PC-9 (cell line): ENCODE measurements at regions not wholly inside any gene's neighbourhood (a gene's known extent, or its start where the extent isn't known, plus 50 kb on each side); places are given as distances from the start of the nearest gene placed in this dataset.

Experiments used
- BruUV-seq: library from RNA; stranded (reverse); fragments of 400-500 nt; replicated peaks from 2 replicates; lab custom pipeline; 2021; lab: Mats Ljungman, UMichigan
- CTCF ChIA-PET: fragments of 300-600 bp; sonication (Branson Sonifier 250); formaldehyde crosslinking; loops from one replicate; lab custom pipeline; 2022; ENCODE audit warnings: antibody characterized with exemption; lab: Charles Lee
- POLR2A ChIA-PET: fragments of 300-600 bp; sonication (Branson Sonifier 250); formaldehyde crosslinking; loops from one replicate; lab custom pipeline; 2022; ENCODE audit warnings: antibody characterized with exemption; ENCODE audit not compliant: unreplicated experiment; lab: Charles Lee
- DNase-seq, 2 experiments: peaks; one replicate each; pipeline versions ENCODE4 v3.0.0 to v3.0.0-alpha.2; 2015 to 2022; ENCODE audit warnings: mixed read lengths in 1 of 2
- H2AFZ ChIP-seq: fragments of 200-600 bp; sonication (generic); 2 replicates; pipeline ENCODE4 v1.8.1; 2017; ENCODE audit warnings: antibody characterized with exemption
- H3F3A ChIP-seq: fragments of 200-600 bp; sonication (generic); 2 replicates; pipeline ENCODE4 v1.8.1; 2017; ENCODE audit warnings: antibody characterized with exemption, mild to moderate bottlenecking, low read depth; ENCODE audit not compliant: insufficient read depth
- H3K27ac ChIP-seq: fragments of 200-600 bp; sonication (generic); 2 replicates; pipeline ENCODE4 v1.6.1; 2016; ENCODE audit warnings: mixed run types
- H3K27me3 ChIP-seq: fragments of 200-600 bp; sonication (generic); 2 replicates; pipeline ENCODE4 v1.6.1; 2016; ENCODE audit warnings: low read depth, mixed run types; ENCODE audit not compliant: insufficient read depth
- H3K36me3 ChIP-seq: fragments of 200-600 bp; sonication (generic); 2 replicates; pipeline ENCODE4 v1.6.1; 2016; ENCODE audit warnings: low read depth, mixed run types
- H3K4me1 ChIP-seq: fragments of 200-600 bp; sonication (generic); replicated peaks from 2 replicates; pipeline ENCODE4 v1.6.1; 2016; ENCODE audit warnings: mixed run types; ENCODE audit not compliant: insufficient read depth
- H3K4me2 ChIP-seq: fragments of 200-600 bp; sonication (generic); 2 replicates; pipeline ENCODE4 v1.6.1; 2017; ENCODE audit warnings: mixed run types
- H3K4me3 ChIP-seq: fragments of 200-600 bp; sonication (generic); 2 replicates; pipeline ENCODE4 v1.6.1; 2016; ENCODE audit warnings: mixed run types
- H3K79me2 ChIP-seq: fragments of 200-600 bp; sonication (generic); 2 replicates; pipeline ENCODE4 v1.6.1; 2017; ENCODE audit warnings: low read depth, mixed run types
- H3K9me2 ChIP-seq: fragments of 200-600 bp; sonication (generic); 2 replicates; pipeline ENCODE4 v1.8.1; 2017; ENCODE audit warnings: mild to moderate bottlenecking; ENCODE audit not compliant: insufficient read depth
- H3K9me3 ChIP-seq: fragments of 200-600 bp; sonication (generic); 2 replicates; pipeline ENCODE4 v1.8.1; 2016; ENCODE audit warnings: low read depth; ENCODE audit not compliant: insufficient read depth
- H4K20me1 ChIP-seq: fragments of 200-600 bp; sonication (generic); 2 replicates; pipeline ENCODE4 v1.8.1; 2017; ENCODE audit not compliant: insufficient read depth
- EZH2 ChIP-seq: fragments of 200-600 bp; sonication (generic); IDR thresholded peaks from 2 replicates; pipeline ENCODE4 v1.8.0; 2017; ENCODE audit warnings: antibody characterized with exemption, low read depth
- intact Hi-C: fragments of 100-400 bp; cut with micrococcal nuclease; formaldehyde crosslinking; loops from one replicate; pipeline ENCODE4 v1.10.0; 2022; ENCODE audit not compliant: unreplicated experiment
- TF ChIP-seq, protein P1 (sequence below): fragments of 200-600 bp; sonication (generic); conservative IDR thresholded peaks from 2 replicates; pipeline ENCODE4 v1.6.1; 2017; ENCODE audit warnings: mixed run types, antibody characterized with exemption, mild to moderate bottlenecking, moderate library complexity

GRCh38 chr2:103616891-103617290 lies 855.1 kb downstream of the TMEM182 start:
- no peaks in the 10 kb centered on the region for H3K27me3 ChIP-seq
- DNase-seq: no peak
- no peak overlapping the region for H3K4me2 ChIP-seq
- BruUV-seq: no TSS peak
- no peak for TF ChIP-seq EZH2
- TF ChIP-seq, protein P1, sequence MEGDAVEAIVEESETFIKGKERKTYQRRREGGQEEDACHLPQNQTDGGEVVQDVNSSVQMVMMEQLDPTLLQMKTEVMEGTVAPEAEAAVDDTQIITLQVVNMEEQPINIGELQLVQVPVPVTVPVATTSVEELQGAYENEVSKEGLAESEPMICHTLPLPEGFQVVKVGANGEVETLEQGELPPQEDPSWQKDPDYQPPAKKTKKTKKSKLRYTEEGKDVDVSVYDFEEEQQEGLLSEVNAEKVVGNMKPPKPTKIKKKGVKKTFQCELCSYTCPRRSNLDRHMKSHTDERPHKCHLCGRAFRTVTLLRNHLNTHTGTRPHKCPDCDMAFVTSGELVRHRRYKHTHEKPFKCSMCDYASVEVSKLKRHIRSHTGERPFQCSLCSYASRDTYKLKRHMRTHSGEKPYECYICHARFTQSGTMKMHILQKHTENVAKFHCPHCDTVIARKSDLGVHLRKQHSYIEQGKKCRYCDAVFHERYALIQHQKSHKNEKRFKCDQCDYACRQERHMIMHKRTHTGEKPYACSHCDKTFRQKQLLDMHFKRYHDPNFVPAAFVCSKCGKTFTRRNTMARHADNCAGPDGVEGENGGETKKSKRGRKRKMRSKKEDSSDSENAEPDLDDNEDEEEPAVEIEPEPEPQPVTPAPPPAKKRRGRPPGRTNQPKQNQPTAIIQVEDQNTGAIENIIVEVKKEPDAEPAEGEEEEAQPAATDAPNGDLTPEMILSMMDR: no peak
- H3K27ac ChIP-seq: no peak overlapping the region
- no peaks in the 10 kb centered on the region for H3K4me1 ChIP-seq
- H3K4me3 ChIP-seq: no peak overlapping the region
- H4K20me1 ChIP-seq: no peaks in the 10 kb centered on the region
- CTCF ChIA-PET: no interaction called here
- intact Hi-C loops: no loop called here
- H2AFZ ChIP-seq: no peak overlapping the region
- POLR2A ChIA-PET: no interaction called here
- H3K36me3 ChIP-seq: no peaks in the 10 kb centered on the region
- no peaks in the 10 kb centered on the region for H3K9me3 ChIP-seq
- no peaks in the 10 kb centered on the region for H3F3A ChIP-seq
- no peaks in the 10 kb centered on the region for H3K9me2 ChIP-seq
- H3K79me2 ChIP-seq: no peaks in the 10 kb centered on the region

DNA sequence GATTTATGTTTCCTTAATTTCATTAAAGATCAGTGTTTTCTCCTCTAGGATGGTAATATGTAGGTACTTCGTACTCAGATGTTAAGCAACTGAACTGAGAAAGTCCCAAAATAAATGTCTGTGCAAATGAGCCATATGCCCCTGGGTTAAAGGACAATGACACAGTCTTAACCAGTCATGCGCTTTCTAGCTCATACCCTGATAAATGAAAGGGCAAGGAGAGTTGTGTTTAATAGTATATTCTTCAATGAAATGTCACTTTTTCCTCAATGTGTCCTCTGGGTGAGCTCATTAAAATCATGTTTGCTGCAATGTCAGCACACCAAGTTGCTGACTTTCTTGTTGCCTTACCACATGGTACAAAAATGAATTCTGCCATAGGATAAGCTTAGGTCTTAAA lies 856.3 kb downstream of the TMEM182 start:
- no peak overlapping the region for H2AFZ ChIP-seq
- H3K4me3 ChIP-seq: no peak overlapping the region
- H3K79me2 ChIP-seq: no peaks in the 10 kb centered on the region
- H3K27me3 ChIP-seq: no peaks in the 10 kb centered on the region
- intact Hi-C loops: no loop called here
- no peaks in the 10 kb centered on the region for H3K4me1 ChIP-seq
- DNase-seq: no peak
- H3K9me3 ChIP-seq: no peaks in the 10 kb centered on the region
- CTCF ChIA-PET: no interaction called here
- H3F3A ChIP-seq: no peaks in the 10 kb centered on the region
- POLR2A ChIA-PET: no interaction called here
- no peaks in the 10 kb centered on the region for H3K9me2 ChIP-seq
- H4K20me1 ChIP-seq: no peaks in the 10 kb centered on the region
- no peak overlapping the region for H3K27ac ChIP-seq
- TF ChIP-seq EZH2: no peak
- TF ChIP-seq, protein P1: no peak
- no peak overlapping the region for H3K4me2 ChIP-seq
- H3K36me3 ChIP-seq: no peaks in the 10 kb centered on the region
- BruUV-seq: no TSS peak

- Histone ChIP-seq H3K9me2 (no peaks in the 10 kb centered on the region), H3K4me2 (no peak overlapping the region), H3K4me3 (no peak overlapping the region), H3K27ac (no peak overlapping the region), H3F3A (no peaks in the 10 kb centered on the region), H2AFZ (no peak overlapping the region), H3K9me3 (no peaks in the 10 kb centered on the region), H3K27me3 (no peaks in the 10 kb centered on the region), H3K36me3 (no peaks in the 10 kb centered on the region), H3K4me1 (no peaks in the 10 kb centered on the region), H3K79me2 (no peaks in the 10 kb centered on the region), H4K20me1 (no peaks in the 10 kb centered on the region)
- no TSS peak for BruUV-seq
- DNase-seq: no peak
- intact Hi-C loops: no loop called here
- ChIA-PET CTCF (no interaction called here), POLR2A (no interaction called here)
- TF ChIP-seq EZH2: no peak
- TF ChIP-seq, protein P1: no peak
Measured at GRCh38 chr2:103627301-103627700, 865.5 kb downstream of the TMEM182 start.
